ENCODE measurements at regions not wholly inside any gene's neighbourhood (a gene's known extent, or its start where the extent isn't known, plus 50 kb on each side); places are given as distances from the start of the nearest gene placed in this dataset.

GRCh38 chr17:37820995-37821713 is 76.3 kb upstream of the HNF1B start:
- TF ChIP-seq CTCF (IDR thresholded peaks at IDR 0.05) (no peak), EZH2 (IDR thresholded peaks at IDR 0.05; ENCODE audit: borderline replicate concordance, insufficient read depth, low read depth, low read length, poor library complexity, severe bottlenecking) (no peak)
